ENCODE measurements at regions not wholly inside any gene's neighbourhood (a gene's known extent, or its start where the extent isn't known, plus 50 kb on each side); places are given as distances from the start of the nearest gene placed in this dataset.
"Not testable (repeated sequence)": the region's sequence is repeated elsewhere in the genome, so short reads cannot be mapped to it uniquely, and the experiment has no call there.

DNA sequence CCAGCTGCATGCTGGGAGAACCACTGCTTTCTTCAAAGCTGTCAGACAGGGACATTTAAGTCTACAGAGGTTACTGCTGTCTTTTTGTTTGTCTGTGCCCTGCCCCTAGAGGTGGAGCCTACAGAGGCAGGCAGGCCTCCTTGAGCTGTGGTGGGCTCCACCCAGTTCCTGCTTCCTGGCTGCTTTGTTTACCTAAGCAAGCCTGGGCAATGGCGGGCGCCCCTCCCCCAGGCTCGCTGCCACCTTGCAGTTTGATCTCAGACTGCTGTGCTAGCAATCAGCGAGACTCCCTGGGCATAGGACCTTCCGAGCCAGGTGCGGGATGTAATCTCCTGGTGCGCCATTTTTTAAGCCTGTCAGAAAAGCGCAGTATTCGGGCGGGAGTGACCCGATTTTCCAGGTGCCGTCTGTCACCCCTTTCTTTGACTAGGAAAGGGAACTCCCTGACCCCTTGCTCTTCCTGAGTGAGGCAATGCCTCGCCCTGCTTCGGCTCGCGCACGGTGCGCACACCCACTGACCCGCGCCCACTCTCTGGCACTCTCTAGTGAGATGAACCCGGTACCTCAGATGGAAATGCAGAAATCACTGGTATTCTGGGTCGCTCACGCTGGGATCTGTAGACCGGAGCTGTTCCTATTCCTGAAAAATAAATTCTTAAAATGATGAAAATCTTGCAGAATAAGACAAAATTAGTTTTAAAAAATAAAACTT lies 1022.9 kb downstream of the RAPGEF2 start:
- DNase-seq: not testable (repeated sequence)

DNA sequence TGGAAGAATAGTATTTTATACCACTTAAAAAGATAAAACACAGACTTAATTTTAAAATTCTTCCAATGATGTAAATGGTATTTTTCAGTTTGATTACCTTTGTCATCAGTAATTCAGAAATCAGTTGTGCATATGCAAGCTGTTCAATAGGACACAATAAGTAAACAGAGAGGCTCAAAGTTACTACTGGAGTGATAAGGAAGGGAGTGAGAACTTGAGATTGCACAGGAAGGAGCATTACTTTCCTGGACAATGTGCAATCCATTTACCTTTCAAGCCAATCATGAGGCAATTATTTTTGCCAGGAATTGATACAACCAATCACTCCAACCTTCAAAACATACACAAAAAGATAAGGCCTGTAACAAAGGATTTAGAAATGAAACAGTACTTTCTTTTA lies 1024.3 kb downstream of the RAPGEF2 start:
- no peak for DNase-seq

DNA sequence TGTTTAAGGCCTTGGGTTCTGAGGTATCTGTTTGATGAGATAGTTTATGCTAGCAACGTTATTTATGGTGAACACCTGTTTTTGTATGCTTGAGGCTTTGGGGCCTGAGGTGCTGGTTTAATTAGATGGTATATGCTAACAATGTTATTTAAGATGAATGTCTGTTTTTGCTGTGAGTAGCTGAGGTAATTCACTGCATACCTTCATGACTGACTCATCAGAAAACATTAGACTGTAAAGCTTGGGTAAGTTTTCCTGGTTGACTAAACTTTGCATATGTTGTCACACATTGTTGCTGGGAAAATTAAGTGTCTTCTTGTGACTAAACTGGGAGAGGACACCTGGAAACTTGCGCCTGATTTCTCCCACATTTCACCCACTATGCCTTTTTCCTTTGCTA lies 1026.6 kb downstream of the RAPGEF2 start:
- no peak for DNase-seq

DNA sequence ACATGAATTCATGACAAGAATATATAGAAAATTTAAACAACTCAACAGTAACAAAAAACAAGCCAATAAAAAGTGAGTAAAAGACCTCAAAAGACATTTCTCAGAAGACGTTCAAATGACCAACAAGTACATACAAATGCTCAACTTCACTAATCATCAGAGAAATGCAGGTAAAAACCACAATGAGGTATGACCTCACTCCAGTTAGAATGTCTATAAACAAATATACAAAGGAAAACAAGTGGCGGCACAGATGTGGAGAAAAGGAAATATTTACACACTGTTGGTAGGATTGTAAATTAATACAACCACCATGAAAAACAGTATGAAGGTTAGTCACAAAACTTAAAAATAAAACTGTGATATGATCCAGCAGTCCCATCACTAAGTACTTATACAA lies 1033.1 kb downstream of the RAPGEF2 start:
- DNase-seq: no peak

GRCh38 chr4:160141206-160141605 lies 1038.3 kb downstream of the RAPGEF2 start:
- no peak for DNase-seq

GRCh38 chr4:160142579-160142978 lies 1039.7 kb downstream of the RAPGEF2 start:
- DNase-seq: no peak

GRCh38 chr4:160143574-160143973 lies 1040.7 kb downstream of the RAPGEF2 start:
- DNase-seq: no peak

DNA sequence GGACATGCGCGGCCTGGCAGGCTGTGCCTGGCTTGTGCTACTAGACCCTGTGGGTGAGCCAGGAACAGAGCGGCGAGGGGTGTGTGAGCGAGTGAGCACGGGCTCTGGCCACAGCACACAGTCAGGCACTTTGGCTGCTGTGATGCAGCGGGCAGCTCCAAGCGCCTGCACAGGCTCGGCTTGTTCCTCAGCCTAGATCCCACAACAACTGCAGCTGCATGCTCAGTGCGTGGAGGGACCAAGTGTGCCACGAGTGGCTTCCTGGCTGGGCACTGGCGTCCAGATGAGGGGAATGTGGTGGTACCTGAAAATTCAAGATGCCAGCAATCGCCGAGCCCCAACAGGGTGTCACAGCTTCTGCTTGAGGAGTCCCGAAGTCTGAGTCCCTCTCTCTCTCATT lies 1056.6 kb downstream of the RAPGEF2 start:
- DNase-seq: no peak

DNA sequence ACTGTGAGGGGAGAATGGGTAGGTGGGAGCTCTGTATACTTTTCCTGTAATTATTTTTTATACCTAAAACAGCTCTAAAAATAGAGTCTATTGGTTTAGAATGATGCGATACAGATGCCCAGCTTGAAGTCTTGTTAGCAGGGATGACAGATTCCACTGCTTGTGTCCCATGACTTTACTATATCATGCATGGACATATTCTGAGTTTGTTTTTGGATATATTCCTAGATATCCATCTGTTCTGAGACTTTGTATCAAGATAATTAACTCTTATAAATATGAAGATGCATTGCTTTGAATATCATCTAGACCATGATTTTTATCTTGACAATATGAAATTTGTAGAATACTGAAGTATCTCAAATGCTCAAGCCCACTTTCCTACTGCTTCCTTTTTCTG lies 1058.1 kb downstream of the RAPGEF2 start:
- no peak for DNase-seq

GRCh38 chr4:160175064-160175643 lies 1072.3 kb downstream of the RAPGEF2 start:
- no peak for DNase-seq

- no peak for DNase-seq
Measured at GRCh38 chr4:160180211-160180610, 1077.3 kb downstream of the RAPGEF2 start.

- no peak for DNase-seq
Measured at GRCh38 chr4:160182727-160183126, 1079.8 kb downstream of the RAPGEF2 start.

- DNase-seq: no peak
Measured at GRCh38 chr4:160184884-160185283, 1082.0 kb downstream of the RAPGEF2 start.

GRCh38 chr4:160193787-160194186 lies 1090.9 kb downstream of the RAPGEF2 start:
- no peak for DNase-seq

GRCh38 chr4:160194716-160195115 lies 1091.8 kb downstream of the RAPGEF2 start:
- DNase-seq: no peak

GRCh38 chr4:160202802-160203201 lies 1099.9 kb downstream of the RAPGEF2 start:
- no peak for DNase-seq

DNA sequence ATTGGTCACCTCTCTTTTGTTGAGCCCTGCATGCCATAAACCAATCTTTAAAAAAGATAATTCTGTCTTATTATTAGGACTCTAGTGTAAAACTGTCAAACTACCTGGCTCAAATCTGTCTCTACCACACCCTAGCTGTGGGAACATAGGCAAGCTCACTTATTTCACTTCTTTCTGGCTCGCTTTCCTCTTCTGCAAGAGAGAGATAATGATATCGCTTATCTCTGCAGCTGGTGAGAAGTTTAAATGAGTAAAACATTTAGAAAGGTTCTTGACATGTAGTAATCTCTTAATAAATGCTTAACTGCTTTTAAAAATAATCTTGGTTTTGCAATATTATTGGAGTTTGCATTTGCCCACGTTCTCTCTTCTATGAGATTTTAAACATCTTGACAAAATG lies 1109.2 kb downstream of the RAPGEF2 start:
- DNase-seq: no peak

- DNase-seq: no peak
Measured at GRCh38 chr4:160213366-160213765, 1110.5 kb downstream of the RAPGEF2 start.

- no peak for DNase-seq
Measured at GRCh38 chr4:160217352-160217751, 1114.5 kb downstream of the RAPGEF2 start.

GRCh38 chr4:160224049-160224448 lies 1121.2 kb downstream of the RAPGEF2 start:
- no peak for DNase-seq

DNA sequence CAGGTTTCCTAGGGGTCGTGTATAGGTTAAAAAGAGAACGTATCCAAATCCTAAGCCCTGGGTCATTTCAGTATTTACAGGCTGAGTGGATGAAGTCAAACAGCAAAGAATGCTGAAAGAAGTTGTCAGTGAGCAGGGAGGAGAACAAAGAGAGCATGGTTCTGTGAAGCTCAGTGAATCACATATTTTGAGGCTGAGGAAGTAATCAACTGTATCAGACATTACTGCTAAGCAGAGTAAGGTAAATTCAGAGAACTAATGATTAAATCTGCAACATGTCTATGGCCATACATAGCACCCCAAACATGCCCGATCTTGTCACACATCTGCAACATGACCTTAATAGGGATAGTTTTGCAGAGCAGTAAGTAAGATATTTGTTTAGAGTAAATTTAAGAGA lies 1130.3 kb downstream of the RAPGEF2 start:
- no peak for DNase-seq

DNA sequence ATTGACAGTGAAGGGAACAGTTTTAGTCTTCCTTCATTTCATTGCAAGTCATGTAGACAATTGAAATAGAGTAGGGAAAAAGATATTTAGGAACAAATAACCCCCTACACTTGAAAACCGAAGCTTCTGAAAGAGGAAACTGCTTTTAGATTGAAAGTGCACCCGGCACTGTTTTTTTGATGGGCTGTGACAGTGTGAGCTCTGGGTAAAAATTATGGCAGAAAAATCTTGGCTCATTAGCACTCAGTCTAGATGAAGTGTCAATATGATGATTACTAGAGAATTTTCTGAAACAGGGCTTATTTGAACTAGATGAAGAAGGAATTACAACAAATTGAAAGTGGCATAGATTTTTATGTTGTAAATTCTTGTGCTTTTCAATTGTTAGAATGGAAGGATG lies 1132.4 kb downstream of the RAPGEF2 start:
- no peak for DNase-seq

DNA sequence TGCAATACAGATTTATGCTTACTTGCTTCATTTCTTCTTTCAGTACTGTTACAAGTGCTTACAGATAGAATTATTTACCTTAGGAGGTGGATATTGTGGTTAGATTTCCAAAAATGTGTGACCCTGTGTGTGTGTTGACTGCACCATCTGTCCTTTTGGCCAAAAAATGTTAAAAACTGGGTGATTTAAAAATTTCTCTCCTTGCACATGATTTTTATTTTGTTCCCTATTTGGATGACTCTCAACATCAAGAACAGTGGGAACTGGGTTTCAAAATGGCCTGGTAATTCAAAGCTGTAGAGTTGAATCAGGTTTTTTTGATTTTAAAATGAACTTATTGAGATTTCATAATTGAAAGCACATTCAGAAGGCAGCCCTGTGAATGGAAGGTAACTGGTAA lies 1132.9 kb downstream of the RAPGEF2 start:
- DNase-seq: no peak

- DNase-seq: no peak
Measured at GRCh38 chr4:160238790-160239189, 1135.9 kb downstream of the RAPGEF2 start.

DNA sequence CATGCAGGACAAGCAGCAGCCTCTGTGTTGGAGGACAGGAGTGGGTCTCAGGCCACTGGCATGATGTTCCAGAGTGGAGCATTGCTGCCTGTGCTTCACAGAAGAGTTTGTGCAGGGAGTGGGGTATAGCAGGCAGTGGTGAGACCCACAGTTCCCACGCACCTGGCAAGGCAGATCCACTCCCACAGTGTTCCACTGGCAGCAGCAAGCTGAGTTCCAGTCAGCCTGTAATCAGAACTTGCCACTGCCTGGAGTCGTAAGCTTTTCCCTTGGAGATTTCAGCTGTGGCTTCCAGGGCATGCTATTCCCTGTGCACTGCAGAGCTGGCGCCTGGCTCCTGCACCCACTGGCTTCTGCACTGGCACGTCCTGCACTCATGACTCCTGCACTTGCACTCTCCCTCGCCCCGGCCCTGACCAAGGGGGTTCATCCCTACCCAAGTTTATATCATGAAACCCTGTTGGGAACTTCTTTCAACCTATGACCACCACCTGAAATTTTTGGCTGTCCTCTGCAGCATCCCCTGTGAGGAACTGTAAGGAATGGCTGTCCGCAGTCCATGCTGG lies 1144.3 kb downstream of the RAPGEF2 start:
- no peak for DNase-seq
